ENCODE measurements at regions not wholly inside any gene's neighbourhood (a gene's known extent, or its start where the extent isn't known, plus 50 kb on each side); places are given as distances from the start of the nearest gene placed in this dataset.

- no peak for DNase-seq (ENCODE audit: extremely low read depth, low read depth)
- TF ChIP-seq CTCF (IDR thresholded peaks at IDR 0.05; ENCODE audit: low read depth, low read length): no peak
Observed at GRCh38 chr7:67875558-67875957, 878.9 kb downstream of the TYW1 start.

GRCh38 chr7:67878808-67879207 lies 882.2 kb downstream of the TYW1 start:
- TF ChIP-seq CTCF (IDR thresholded peaks at IDR 0.05; ENCODE audit: low read depth, low read length): no peak
- no peak for DNase-seq (ENCODE audit: extremely low read depth, low read depth)

- no peak for DNase-seq (ENCODE audit: extremely low read depth, low read depth)
- TF ChIP-seq CTCF (IDR thresholded peaks at IDR 0.05; ENCODE audit: low read depth, low read length): no peak
Observed at GRCh38 chr7:67882843-67883242, 886.2 kb downstream of the TYW1 start.

GRCh38 chr7:67890316-67890715 lies 893.7 kb downstream of the TYW1 start:
- TF ChIP-seq CTCF (IDR thresholded peaks at IDR 0.05; ENCODE audit: low read depth, low read length): no peak
- no peak for DNase-seq (ENCODE audit: extremely low read depth, low read depth)

GRCh38 chr7:67894746-67895145 lies 898.1 kb downstream of the TYW1 start:
- DNase-seq (ENCODE audit: extremely low read depth, low read depth): no peak
- no peak for TF ChIP-seq CTCF (IDR thresholded peaks at IDR 0.05; ENCODE audit: low read depth, low read length)

GRCh38 chr7:67896721-67897120 lies 900.1 kb downstream of the TYW1 start:
- TF ChIP-seq CTCF (IDR thresholded peaks at IDR 0.05; ENCODE audit: low read depth, low read length): no peak
- no peak for DNase-seq (ENCODE audit: extremely low read depth, low read depth)

- TF ChIP-seq CTCF (IDR thresholded peaks at IDR 0.05; ENCODE audit: low read depth, low read length): no peak
- DNase-seq (ENCODE audit: extremely low read depth, low read depth): no peak
Observed at GRCh38 chr7:67900456-67900855, 903.8 kb downstream of the TYW1 start.

Measured in AG09319 (cell line).